ENCODE measurements at regions not wholly inside any gene's neighbourhood (a gene's known extent, or its start where the extent isn't known, plus 50 kb on each side); places are given as distances from the start of the nearest gene placed in this dataset.

DNA sequence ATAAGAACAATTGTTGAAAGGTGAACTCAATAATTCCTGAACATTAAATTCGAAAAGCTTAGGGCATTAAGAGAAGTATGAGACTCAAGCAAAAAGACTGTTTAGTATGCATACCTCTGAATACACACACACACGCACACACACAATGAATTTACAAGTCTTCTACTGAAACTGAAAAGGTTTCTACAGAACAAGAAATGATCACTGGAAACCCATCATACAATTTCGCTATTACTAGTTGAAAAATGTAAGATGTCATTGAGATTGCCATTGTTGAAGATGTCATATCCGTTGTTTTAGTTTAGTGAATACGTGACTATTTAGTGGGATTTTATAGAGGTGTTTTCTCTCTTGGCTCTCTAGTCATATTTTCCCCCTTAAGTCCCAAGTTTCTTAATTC, 106.8 kb downstream of the FOXB1 start:
- Mint-ChIP-seq H3K27ac (ENCODE audit: unreplicated experiment) (no peak overlapping the region), H3K36me3 (ENCODE audit: unreplicated experiment) (no peaks in the 10 kb centered on the region), H3K27me3 (ENCODE audit: unreplicated experiment) (peaks cover 39% of the 10 kb centered on the region), H3K9me3 (ENCODE audit: unreplicated experiment) (no peaks in the 10 kb centered on the region), H3K4me1 (ENCODE audit: unreplicated experiment) (no peaks in the 10 kb centered on the region), H3K4me3 (ENCODE audit: unreplicated experiment) (no peak overlapping the region)
- TF ChIP-seq, protein P1, sequence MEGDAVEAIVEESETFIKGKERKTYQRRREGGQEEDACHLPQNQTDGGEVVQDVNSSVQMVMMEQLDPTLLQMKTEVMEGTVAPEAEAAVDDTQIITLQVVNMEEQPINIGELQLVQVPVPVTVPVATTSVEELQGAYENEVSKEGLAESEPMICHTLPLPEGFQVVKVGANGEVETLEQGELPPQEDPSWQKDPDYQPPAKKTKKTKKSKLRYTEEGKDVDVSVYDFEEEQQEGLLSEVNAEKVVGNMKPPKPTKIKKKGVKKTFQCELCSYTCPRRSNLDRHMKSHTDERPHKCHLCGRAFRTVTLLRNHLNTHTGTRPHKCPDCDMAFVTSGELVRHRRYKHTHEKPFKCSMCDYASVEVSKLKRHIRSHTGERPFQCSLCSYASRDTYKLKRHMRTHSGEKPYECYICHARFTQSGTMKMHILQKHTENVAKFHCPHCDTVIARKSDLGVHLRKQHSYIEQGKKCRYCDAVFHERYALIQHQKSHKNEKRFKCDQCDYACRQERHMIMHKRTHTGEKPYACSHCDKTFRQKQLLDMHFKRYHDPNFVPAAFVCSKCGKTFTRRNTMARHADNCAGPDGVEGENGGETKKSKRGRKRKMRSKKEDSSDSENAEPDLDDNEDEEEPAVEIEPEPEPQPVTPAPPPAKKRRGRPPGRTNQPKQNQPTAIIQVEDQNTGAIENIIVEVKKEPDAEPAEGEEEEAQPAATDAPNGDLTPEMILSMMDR (IDR thresholded peaks at IDR 0.05) = no peak
- no peak for DNase-seq (ENCODE audit: extremely low spot score, unreplicated experiment)

GRCh38 chr15:60115579-60116380, 111.7 kb downstream of the FOXB1 start:
- Mint-ChIP-seq H3K4me3 (ENCODE audit: unreplicated experiment) (no peak overlapping the region), H3K27me3 (ENCODE audit: unreplicated experiment) (peaks cover 59% of the 10 kb centered on the region), H3K36me3 (ENCODE audit: unreplicated experiment) (no peaks in the 10 kb centered on the region), H3K27ac (ENCODE audit: unreplicated experiment) (no peak overlapping the region), H3K9me3 (ENCODE audit: unreplicated experiment) (no peaks in the 10 kb centered on the region), H3K4me1 (ENCODE audit: unreplicated experiment) (no peaks in the 10 kb centered on the region)
- TF ChIP-seq, protein P1 (IDR thresholded peaks at IDR 0.05) = no peak
- no peak for DNase-seq (ENCODE audit: extremely low spot score, unreplicated experiment)

DNA sequence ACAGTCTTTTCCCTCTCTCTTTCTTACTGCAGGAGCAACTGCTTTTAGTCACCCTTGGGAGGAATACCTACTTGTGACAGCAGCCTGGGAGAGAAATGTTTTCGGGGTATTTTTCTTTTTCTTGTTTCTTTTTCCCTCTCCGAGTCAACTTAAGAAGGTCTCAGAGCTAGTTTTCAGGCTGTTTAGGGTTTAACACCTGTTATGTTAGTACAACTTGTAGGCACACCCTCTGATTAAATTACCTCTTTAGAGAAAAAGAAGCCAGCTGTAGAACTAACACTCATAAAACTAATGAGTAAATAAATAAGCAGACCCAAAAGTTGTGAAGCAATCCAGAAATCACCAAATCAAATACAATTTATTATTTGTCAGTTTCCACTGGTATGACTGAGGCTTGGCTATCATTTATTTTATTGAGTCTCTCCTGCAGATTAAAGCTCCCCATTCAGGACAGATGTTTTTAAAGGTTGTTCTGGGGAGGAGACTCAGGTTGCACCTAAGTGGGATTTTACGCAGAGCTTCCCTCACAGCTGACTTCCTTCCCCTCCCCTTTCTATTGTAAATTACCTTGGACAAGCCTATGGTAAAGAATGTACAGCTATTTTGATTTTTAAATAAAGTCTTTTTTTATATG, 112.5 kb downstream of the FOXB1 start:
- no peaks in the 10 kb centered on the region for H3K4me1 Mint-ChIP-seq (ENCODE audit: unreplicated experiment)
- H3K27me3 Mint-ChIP-seq (ENCODE audit: unreplicated experiment) = peaks cover 62% of the 10 kb centered on the region
- no peaks in the 10 kb centered on the region for H3K36me3 Mint-ChIP-seq (ENCODE audit: unreplicated experiment)
- no peak for DNase-seq (ENCODE audit: extremely low spot score, unreplicated experiment)
- no peak overlapping the region for H3K27ac Mint-ChIP-seq (ENCODE audit: unreplicated experiment)
- H3K4me3 Mint-ChIP-seq (ENCODE audit: unreplicated experiment) = no peak overlapping the region
- TF ChIP-seq, protein P1 (IDR thresholded peaks at IDR 0.05) = no peak
- no peaks in the 10 kb centered on the region for H3K9me3 Mint-ChIP-seq (ENCODE audit: unreplicated experiment)

GRCh38 chr15:60118146-60118545, 114.0 kb downstream of the FOXB1 start:
- Mint-ChIP-seq H3K36me3 (ENCODE audit: unreplicated experiment) (no peaks in the 10 kb centered on the region), H3K27ac (ENCODE audit: unreplicated experiment) (no peak overlapping the region), H3K4me3 (ENCODE audit: unreplicated experiment) (no peak overlapping the region), H3K27me3 (ENCODE audit: unreplicated experiment) (peaks cover 67% of the 10 kb centered on the region), H3K9me3 (ENCODE audit: unreplicated experiment) (no peaks in the 10 kb centered on the region), H3K4me1 (ENCODE audit: unreplicated experiment) (no peaks in the 10 kb centered on the region)
- TF ChIP-seq, protein P1 (IDR thresholded peaks at IDR 0.05) = no peak
- DNase-seq (ENCODE audit: extremely low spot score, unreplicated experiment) = no peak

GRCh38 chr15:60118626-60119025, 114.5 kb downstream of the FOXB1 start:
- DNase-seq (ENCODE audit: extremely low spot score, unreplicated experiment) = no peak
- Mint-ChIP-seq H3K9me3 (ENCODE audit: unreplicated experiment) (no peaks in the 10 kb centered on the region), H3K36me3 (ENCODE audit: unreplicated experiment) (no peaks in the 10 kb centered on the region), H3K27me3 (ENCODE audit: unreplicated experiment) (peaks cover 65% of the 10 kb centered on the region), H3K27ac (ENCODE audit: unreplicated experiment) (no peak overlapping the region), H3K4me3 (ENCODE audit: unreplicated experiment) (no peak overlapping the region), H3K4me1 (ENCODE audit: unreplicated experiment) (no peaks in the 10 kb centered on the region)
- TF ChIP-seq, protein P1 (IDR thresholded peaks at IDR 0.05) = no peak

Measured in osteocyte (in vitro differentiated cells).